MM.1S (cell line): ENCODE measurements at regions not wholly inside any gene's neighbourhood (a gene's known extent, or its start where the extent isn't known, plus 50 kb on each side); places are given as distances from the start of the nearest gene placed in this dataset.

Source experiments
- DNase-seq: peaks from one replicate; pipeline ENCODE4 v3.0.0-alpha.2; 2015
- H2AFZ ChIP-seq: fragments of 300-600 bp; sonication (generic); 2 replicates; pipeline ENCODE4 v1.6.0; 2016; ENCODE audit warnings: antibody characterized with exemption, low read length
- H3F3A ChIP-seq: fragments of 300-600 bp; sonication (generic); 2 replicates; pipeline ENCODE4 v1.6.1; 2016; ENCODE audit warnings: mild to moderate bottlenecking, antibody characterized with exemption, low read length, moderate library complexity, mixed read lengths; ENCODE audit not compliant: insufficient read depth
- H3K27ac ChIP-seq: fragments of 300-600 bp; sonication (generic); 2 replicates; pipeline ENCODE4 v1.5.1; 2016; ENCODE audit warnings: mild to moderate bottlenecking, low read length
- H3K27me3 ChIP-seq: fragments of 300-600 bp; sonication (generic); replicated peaks from 2 replicates; pipeline ENCODE4 v1.6.0; 2016; ENCODE audit warnings: low read length; ENCODE audit not compliant: insufficient read depth
- H3K36me3 ChIP-seq: fragments of 300-600 bp; sonication (generic); replicated peaks from 2 replicates; pipeline ENCODE4 v1.6.1; 2016; ENCODE audit warnings: mild to moderate bottlenecking, low read length, mixed read lengths; ENCODE audit not compliant: insufficient read depth
- H3K4me1 ChIP-seq: fragments of 300-600 bp; sonication (generic); 2 replicates; pipeline ENCODE4 v1.6.1; 2016; ENCODE audit warnings: low read length, mixed read lengths
- H3K4me2 ChIP-seq: fragments of 300-600 bp; sonication (generic); 2 replicates; pipeline ENCODE4 v1.6.0; 2016; ENCODE audit warnings: low read depth, low read length
- H3K4me3 ChIP-seq: fragments of 300-600 bp; sonication (generic); 2 replicates; pipeline ENCODE4 v1.5.1; 2016; ENCODE audit warnings: low read length, mixed read lengths
- H3K79me2 ChIP-seq: fragments of 300-600 bp; sonication (generic); 2 replicates; pipeline ENCODE4 v1.6.1; 2016; ENCODE audit warnings: mixed run types, low read length, mixed read lengths
- H3K9ac ChIP-seq: fragments of 300-600 bp; sonication (generic); 2 replicates; pipeline ENCODE4 v1.6.1; 2016; ENCODE audit warnings: low read length, mixed read lengths
- H3K9me2 ChIP-seq: fragments of 300-600 bp; sonication (generic); replicated peaks from 2 replicates; pipeline ENCODE4 v1.6.1; 2016; ENCODE audit warnings: mild to moderate bottlenecking, low read length, mixed read lengths; ENCODE audit not compliant: insufficient read depth
- H3K9me3 ChIP-seq: fragments of 300-600 bp; sonication (generic); replicated peaks from 2 replicates; pipeline ENCODE4 v1.6.1; 2016; ENCODE audit warnings: mild to moderate bottlenecking, low read length, mixed read lengths; ENCODE audit not compliant: insufficient read depth
- H4K20me1 ChIP-seq: fragments of 300-600 bp; sonication (generic); 2 replicates; pipeline ENCODE4 v1.6.1; 2016; ENCODE audit warnings: mild to moderate bottlenecking, low read length, moderate library complexity, mixed read lengths; ENCODE audit not compliant: insufficient read depth
- EZH2 ChIP-seq: fragments of 300-600 bp; sonication (generic); optimal IDR thresholded peaks from 2 replicates; pipeline ENCODE3; 2017; ENCODE audit warnings: low read depth, mild to moderate bottlenecking, antibody characterized with exemption, low read length, mixed read lengths
- EZH2phosphoT487 ChIP-seq: fragments of 300-600 bp; sonication (generic); IDR thresholded peaks from 2 replicates; pipeline ENCODE4 v1.6.1; 2018; ENCODE audit warnings: antibody characterized with exemption, low read length
- TF ChIP-seq, protein P1 (sequence below): fragments of 300-600 bp; sonication (generic); IDR thresholded peaks from 2 replicates; pipeline ENCODE4 v1.5.1; 2016; ENCODE audit warnings: antibody characterized with exemption, low read length, mixed read lengths

DNA sequence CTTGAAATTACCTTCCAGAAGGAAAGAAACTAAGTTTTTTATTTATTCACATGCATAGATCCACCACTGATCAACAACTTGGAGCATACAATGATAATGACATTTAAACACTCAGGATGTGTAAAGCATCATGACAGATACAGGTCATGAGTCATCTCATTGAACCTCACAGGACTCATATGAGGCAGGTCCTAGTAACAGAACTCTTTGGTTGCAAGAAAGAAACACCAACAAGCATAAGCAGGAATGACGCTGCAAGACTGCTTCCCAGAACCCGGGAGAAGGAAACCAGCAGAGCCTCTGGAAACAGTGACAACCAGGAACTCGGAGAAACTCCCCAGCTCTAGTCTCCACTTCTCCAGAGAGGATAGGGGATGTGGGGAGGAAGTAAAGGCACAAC is 60.8 kb upstream of the IPO5 start:
- Histone ChIP-seq H3K79me2 (no peaks in the 10 kb centered on the region), H4K20me1 (no peaks in the 10 kb centered on the region), H3K9me3 (no peaks in the 10 kb centered on the region), H3K36me3 (no peaks in the 10 kb centered on the region), H3K27me3 (no peaks in the 10 kb centered on the region), H2AFZ (no peak overlapping the region), H3K9me2 (no peaks in the 10 kb centered on the region), H3F3A (no peaks in the 10 kb centered on the region), H3K4me1 (no peaks in the 10 kb centered on the region), H3K4me2 (no peak overlapping the region), H3K9ac (no peak overlapping the region), H3K4me3 (no peak overlapping the region), H3K27ac (no peak overlapping the region)
- DNase-seq = no peak
- TF ChIP-seq, protein P1, sequence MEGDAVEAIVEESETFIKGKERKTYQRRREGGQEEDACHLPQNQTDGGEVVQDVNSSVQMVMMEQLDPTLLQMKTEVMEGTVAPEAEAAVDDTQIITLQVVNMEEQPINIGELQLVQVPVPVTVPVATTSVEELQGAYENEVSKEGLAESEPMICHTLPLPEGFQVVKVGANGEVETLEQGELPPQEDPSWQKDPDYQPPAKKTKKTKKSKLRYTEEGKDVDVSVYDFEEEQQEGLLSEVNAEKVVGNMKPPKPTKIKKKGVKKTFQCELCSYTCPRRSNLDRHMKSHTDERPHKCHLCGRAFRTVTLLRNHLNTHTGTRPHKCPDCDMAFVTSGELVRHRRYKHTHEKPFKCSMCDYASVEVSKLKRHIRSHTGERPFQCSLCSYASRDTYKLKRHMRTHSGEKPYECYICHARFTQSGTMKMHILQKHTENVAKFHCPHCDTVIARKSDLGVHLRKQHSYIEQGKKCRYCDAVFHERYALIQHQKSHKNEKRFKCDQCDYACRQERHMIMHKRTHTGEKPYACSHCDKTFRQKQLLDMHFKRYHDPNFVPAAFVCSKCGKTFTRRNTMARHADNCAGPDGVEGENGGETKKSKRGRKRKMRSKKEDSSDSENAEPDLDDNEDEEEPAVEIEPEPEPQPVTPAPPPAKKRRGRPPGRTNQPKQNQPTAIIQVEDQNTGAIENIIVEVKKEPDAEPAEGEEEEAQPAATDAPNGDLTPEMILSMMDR = no peak
- TF ChIP-seq EZH2 (no peak), EZH2phosphoT487 (no peak)

DNA sequence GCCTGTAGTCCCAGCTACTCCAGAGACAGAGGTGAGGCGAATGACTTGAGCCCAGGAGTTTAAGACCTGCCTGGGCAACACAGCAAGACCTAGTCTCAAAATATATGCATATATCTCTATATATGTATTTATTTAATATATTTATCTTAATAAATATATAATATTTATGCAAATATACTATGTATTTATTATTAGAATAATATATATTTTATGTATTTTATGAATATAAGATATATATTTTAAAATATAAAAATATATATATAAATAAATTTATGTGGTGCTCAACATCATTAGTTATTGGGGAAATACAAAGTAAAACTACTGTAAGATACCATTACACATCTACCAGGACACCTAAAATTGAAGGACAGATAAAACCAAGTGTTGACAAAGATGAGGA is 58.1 kb upstream of the IPO5 start:
- Histone ChIP-seq H3K4me3 (no peak overlapping the region), H3K9me3 (no peaks in the 10 kb centered on the region), H3K9me2 (no peaks in the 10 kb centered on the region), H3F3A (no peaks in the 10 kb centered on the region), H3K79me2 (no peaks in the 10 kb centered on the region), H3K4me1 (no peaks in the 10 kb centered on the region), H3K36me3 (no peaks in the 10 kb centered on the region), H3K4me2 (no peak overlapping the region), H3K27me3 (no peaks in the 10 kb centered on the region), H3K27ac (no peak overlapping the region), H3K9ac (no peak overlapping the region), H4K20me1 (no peaks in the 10 kb centered on the region), H2AFZ (no peak overlapping the region)
- TF ChIP-seq EZH2phosphoT487 (no peak), EZH2 (no peak)
- TF ChIP-seq, protein P1 = no peak
- DNase-seq = no peak

DNA sequence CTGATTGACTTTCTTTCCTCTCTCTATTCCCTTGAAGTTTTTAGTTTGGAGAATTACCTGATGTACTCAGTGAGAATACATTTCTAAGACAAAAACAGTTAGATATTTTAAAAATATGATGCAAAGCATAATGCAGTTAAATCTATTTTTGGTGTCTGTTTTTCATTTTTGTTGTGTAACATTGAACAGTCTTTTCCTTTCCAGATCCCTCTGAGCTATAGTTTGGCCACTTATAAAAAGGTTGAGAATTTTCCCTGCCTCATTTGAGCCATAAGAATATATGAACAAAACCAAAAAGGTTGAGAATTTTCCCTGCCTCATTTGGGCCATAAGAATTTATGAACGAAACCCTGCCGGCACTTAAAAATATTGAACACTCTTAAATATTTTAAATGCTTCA is 57.0 kb upstream of the IPO5 start:
- no peak overlapping the region for H3K4me3 ChIP-seq
- H3K4me1 ChIP-seq = no peaks in the 10 kb centered on the region
- no peaks in the 10 kb centered on the region for H3K9me2 ChIP-seq
- H4K20me1 ChIP-seq = no peaks in the 10 kb centered on the region
- H3K79me2 ChIP-seq = no peaks in the 10 kb centered on the region
- DNase-seq = no peak
- H3K9me3 ChIP-seq = no peaks in the 10 kb centered on the region
- no peak overlapping the region for H3K4me2 ChIP-seq
- TF ChIP-seq EZH2 (no peak), EZH2phosphoT487 (no peak)
- TF ChIP-seq, protein P1 = no peak
- no peak overlapping the region for H2AFZ ChIP-seq
- no peaks in the 10 kb centered on the region for H3K36me3 ChIP-seq
- no peaks in the 10 kb centered on the region for H3K27me3 ChIP-seq
- H3K9ac ChIP-seq = no peak overlapping the region
- no peak overlapping the region for H3K27ac ChIP-seq
- no peaks in the 10 kb centered on the region for H3F3A ChIP-seq
